ENCODE measurements at regions not wholly inside any gene's neighbourhood (a gene's known extent, or its start where the extent isn't known, plus 50 kb on each side); places are given as distances from the start of the nearest gene placed in this dataset.

DNA sequence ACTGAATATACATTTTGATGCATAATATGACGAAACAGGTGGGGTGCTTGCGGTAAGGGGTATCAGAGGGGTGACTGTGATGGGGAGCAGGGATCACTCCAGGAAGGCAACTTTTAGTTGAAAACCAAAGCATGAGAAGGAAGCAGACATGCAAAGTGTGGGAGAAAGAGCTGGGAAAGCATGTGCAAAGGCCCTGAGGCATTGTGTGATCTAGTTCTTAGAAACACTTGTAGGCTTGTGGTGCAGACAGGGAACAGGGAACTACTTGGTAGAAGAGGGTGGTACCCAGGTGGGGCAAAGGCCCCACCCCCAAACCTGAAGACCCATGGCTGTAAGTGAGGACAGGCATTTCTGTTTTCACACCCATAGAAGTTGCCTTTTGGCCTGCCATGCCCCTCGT is 459.9 kb upstream of the EEF2KMT start:
- DNase-seq = no peak

DNA sequence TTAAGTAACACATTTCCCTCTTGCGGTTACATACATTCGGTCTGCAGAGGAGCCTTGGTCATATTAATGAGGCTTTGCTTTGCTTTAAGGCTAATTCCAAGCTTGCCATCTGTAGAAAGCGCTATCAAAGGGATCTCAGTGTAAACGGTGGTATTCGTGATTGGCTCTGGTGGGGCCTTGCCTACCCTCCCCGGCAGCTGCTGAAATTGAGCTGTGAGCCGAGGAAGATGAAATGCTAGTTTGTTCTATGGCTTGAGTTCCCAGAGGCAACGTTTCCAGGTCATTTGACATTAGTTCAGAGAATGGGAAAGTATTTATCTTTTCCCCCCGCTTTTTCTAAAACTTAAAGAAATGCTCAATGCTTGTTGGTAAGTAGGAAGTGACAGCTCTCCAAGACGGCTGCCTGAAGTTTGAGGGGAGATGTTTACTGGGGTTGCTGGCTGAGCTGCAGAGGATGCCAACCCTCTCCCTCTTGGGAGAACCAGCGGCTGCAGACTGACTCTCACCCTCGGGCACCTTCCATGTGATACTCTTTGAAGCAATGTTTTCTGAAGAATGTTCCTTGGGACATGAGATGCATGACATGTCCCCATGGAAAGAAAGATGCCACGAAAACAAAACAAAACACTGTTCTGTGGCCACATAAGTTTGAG is 458.7 kb upstream of the EEF2KMT start:
- DNase-seq = no peak

DNA sequence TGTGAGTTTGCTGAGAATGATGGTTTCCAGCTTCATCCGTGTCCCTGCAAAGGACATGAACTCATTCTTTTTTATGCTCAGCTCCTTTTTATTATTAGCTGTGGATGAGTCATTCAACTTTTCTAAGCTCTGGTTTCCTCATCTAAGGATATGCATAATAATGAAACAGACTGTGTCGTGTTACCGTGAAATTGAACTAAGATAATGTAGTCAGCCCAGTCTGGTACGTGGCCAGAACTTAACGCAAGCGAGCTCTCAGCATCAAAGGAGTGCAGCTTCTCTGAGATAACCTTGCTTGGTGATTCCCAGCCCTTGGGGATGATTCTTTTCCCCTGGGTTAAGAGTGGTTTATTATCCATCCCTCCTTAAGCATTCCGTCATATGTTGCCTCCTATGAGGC is 454.3 kb upstream of the EEF2KMT start:
- DNase-seq = no peak

DNA sequence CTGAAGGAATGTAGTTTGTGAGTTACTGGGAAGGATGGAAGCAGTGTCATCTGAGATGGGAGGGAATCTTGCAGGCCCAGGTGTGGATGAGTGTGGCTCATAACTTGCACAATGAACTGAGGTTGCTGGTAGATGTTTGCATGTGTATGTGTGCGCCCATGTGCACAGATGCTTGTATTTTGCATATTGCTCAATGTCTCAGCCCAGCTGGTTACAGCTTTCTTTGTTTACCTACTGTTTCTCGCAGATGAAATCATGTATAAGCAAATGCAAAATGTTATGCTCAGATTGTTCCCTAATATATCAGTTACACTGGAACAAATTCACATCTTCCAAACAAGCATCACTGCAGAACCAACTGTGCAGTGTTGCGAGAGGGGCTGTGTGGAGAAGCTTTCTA is 452.2 kb upstream of the EEF2KMT start:
- DNase-seq = no peak

DNA sequence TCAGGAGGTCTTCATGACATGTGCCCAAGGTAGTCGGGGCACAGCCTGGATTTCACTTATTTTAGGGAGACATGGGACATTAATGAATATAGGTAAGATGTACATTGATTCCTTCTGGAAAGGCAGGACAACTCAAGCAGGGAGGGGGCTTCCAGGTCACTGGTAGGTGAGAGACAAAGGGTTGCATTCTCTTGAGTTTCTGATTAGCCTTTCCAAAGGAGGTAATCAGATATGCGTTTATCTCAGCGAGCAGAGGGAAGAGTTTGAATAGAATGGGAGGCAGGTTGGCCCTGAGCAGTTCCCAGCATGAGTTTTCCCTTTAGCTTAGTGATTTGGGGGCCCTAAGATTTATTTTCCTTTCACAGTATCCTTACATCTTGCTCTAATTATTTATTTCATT is 443.8 kb upstream of the EEF2KMT start:
- DNase-seq = no peak

DNA sequence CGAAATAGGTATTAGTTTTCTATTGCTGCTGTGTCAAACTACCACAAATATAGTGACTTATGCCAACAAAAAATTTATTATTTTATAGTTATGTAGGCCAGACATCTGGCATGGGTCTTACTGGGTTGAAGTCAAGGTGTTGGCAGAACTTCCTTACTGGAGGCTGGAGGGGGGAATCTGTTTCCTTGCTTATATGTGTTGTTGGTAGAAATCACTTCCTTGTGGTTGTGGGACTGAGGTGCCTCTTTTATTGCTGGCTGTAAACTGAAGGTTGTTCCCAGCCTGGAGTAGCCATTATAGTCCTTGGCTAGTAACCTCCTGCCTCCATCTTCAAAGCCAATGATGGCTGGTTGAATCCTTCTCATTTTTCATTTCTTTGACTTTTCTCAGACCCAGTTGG is 439.8 kb upstream of the EEF2KMT start:
- no peak for DNase-seq

DNA sequence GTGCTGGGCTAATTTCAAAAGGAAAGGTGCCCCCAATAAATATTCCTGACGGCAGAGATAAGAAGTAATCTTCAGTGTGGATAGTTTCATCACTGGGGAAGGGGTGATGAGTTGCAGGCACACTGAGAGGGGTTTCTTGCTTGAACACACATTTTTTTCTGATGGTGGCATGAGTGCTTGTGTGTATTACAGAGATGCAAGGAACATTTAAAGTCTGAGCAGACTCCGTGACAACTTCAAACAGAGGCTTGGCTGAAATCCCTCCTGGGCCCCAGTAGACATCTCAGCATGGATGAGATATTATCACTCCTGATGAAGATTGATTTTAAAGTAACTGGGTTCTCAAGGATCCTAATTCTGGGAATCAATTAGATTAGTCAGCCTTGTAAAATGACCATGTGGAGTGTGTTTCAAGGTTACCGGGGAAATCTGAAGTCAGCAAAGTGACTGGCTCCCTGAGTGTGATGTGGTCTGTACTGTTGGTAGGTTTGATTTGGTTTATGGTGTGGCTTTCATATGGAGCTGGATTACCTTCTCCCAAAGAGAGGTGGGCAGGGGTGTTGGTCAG is 435.8 kb upstream of the EEF2KMT start:
- no peak for DNase-seq

DNA sequence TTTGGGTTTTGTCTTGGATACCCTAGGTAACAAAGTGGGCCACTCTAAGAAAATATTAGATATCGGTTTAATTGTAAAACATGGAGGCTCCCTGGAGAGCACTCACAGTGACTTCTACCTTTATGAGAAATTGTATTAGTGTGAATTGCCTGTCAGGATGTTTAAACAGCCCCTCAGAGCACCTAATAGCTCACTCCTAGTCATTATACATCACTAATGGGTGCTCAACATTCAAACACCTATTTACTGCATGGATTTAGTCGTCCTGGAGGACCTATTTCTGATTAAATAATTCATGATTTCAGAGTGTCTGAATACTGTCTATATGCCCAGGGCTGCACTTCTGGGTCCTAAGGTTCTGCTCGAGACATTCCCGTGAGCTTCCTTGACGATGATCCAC is 430.2 kb upstream of the EEF2KMT start:
- DNase-seq = no peak

DNA sequence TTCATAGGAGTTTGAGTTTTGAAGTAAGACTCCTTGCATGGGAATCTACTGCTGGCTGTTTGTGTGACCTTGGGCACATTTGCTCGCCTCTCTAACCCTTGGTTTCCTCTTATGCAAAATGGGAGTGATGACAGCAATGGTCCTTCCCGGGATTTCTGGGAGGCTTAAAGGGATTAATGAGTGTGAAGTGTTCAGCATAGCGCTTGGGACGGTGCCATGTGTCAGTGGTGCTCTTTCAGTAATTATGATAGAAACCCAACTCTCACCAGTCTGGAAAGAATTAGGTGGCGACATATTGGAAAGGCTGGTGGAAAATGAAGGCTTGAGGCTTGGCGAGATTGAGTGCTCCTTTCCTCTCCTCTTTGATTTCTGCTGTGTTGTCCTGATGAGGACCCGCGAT is 429.2 kb upstream of the EEF2KMT start:
- no peak for DNase-seq

DNA sequence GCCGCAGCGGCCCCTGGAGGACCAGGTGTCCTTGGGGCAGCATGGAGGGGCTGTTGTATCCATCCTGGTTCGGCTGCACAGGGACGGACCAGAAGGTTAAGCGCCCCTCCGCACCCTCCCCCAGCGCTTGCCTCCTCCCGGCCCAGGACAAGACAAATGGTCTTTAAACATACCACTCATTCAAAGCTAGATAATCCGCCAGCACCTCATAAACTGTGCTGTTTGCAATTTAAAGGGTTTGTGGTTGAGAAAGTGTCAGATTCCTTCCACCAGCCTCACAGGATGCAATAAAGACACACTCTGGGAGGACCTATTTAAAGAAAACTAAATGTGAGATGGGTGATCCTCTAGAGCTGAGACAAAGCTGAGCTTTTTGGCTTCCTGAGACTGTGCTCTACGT is 426.2 kb upstream of the EEF2KMT start:
- no peak for DNase-seq

DNA sequence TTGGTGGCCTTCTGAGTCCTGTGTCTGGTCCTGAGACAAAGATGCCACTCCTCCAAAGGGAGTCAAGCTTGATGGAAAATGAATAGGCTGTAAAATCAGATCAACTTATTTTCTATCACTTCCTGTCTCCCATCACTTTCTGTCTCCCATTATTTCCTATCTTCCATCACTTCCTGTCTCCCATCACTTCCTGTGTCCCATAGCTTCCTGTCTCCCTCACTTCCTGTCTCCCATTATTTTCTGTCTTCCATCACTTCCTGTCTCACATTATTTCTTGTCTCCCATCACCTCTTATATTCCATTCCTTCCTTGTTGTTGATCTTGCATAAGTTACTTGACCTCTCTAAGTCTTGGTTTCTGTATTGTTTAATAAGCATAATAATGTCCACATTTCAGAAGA is 418.5 kb upstream of the EEF2KMT start:
- DNase-seq = no peak

DNA sequence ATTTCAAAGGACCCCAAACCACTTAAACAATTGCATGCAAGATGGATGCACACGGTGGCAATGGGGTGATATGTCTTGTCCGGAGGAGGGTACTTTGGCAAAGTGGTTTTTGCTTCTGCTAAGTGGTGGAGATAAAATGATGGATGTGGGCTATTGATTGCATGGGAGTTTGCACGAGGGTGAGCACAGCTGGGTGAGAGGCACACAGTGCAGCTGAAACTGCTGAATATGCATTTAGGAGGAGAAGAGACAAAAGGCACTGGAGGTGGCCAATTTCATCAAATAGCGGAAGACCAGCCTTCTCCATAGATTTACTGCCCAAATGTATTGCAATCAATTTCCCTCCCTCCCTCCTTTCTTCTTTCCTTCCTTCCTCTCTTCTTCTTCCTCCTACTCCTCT is 414.4 kb upstream of the EEF2KMT start:
- DNase-seq = no peak

DNA sequence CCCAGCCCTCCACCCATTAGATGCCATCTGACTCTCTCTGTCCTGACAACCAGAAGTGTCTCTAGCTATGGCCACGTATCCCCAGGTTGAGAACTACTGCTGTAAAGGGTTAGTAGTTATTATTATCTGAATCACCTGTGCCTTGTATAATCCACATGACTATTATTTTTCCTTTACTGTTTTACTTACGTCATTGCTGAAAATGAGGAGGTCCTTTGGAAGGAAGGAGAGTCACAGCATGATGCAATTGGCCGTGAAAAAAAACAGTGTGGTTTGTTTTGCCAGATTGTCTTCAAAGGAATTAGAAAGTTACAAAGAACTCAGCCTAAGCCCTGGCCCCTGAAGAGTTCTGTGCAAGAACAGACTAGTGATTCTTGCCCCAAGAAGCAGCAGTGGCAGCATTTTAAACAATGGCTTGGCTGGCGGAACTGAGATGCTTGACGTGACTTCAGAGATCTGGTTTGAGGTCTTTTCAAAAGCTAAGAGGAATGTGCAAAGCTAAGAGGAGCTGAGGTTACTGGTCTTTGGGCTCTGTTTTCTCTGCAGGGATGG is 413.3 kb upstream of the EEF2KMT start:
- no peak for DNase-seq

DNA sequence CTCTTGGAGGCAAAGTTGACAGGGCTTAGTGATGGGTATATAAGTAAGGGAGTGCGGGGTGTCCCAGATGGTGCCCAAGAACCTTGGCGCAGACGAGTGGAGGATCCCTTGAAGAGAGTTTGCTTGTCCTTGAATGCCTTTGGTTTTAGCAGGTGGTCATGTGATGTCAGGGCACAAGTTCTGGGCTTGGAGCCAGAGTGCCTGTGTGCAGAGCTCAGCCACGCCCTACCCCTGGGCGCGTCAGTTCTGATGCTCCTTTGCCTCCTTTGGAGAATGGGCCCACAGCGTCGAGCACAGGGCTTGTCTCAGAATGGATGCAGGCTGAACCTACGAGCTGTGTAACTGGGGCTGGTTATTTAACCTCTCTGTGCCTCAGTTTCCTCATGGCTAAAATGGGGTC is 412.2 kb upstream of the EEF2KMT start:
- no peak for DNase-seq

DNA sequence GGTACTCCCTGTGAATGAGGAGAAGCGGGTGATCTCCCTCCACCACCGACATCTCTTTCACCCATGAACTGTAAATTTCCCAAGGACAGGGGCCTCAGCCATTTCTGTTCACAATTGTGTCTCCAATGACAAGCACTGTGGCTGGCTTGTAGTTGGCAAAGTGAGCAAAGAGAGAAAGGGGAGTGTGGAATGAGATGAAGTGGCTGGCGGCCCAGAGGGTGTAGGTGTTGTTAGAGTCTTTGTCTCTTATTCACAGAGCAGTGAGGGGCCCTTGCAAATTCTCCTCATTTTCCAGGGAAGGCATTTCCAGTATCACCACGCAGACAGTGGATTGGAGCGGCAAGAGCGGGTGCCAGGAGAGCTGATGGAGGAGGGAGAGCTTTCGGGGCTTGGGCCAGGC is 411.7 kb upstream of the EEF2KMT start:
- no peak for DNase-seq

DNA sequence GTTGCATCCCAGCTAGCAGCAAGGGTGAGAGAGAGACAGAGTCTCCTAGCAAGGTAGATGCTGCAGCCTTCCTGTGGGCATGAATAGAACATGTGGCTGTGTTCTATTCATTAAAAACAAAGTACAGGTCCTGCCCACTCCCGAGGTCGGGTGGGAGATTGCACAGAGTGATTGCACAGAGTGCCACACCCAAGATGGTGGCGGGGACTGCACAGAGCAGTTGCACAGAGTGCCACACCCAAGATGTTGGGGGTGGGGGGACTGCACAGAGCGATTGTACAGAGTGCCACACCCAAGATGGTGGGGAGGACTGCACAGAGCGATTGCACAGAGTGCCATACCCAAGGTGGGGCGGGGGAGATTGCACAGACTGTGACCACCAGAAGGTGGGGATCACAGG is 410.8 kb upstream of the EEF2KMT start:
- no peak for DNase-seq

DNA sequence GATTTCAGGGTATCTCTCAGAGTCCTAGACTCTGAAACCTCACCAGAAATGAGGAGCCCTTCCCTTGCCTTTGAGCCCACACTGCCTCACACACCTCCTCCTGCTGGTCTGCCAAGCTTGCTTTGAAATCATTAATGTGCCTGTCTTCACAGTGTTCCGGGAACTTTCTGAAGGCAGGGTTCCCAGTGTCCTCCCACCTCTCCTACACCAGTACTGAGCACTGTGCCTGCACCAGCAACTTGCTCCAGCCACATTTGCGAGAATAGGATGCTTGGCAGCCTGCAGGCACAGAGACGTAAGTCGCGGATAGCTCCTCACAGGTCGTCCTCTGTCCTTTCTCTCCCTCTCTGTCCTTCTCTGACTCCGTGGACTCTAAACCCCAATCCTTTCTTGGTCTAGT is 408.4 kb upstream of the EEF2KMT start:
- no peak for DNase-seq

DNA sequence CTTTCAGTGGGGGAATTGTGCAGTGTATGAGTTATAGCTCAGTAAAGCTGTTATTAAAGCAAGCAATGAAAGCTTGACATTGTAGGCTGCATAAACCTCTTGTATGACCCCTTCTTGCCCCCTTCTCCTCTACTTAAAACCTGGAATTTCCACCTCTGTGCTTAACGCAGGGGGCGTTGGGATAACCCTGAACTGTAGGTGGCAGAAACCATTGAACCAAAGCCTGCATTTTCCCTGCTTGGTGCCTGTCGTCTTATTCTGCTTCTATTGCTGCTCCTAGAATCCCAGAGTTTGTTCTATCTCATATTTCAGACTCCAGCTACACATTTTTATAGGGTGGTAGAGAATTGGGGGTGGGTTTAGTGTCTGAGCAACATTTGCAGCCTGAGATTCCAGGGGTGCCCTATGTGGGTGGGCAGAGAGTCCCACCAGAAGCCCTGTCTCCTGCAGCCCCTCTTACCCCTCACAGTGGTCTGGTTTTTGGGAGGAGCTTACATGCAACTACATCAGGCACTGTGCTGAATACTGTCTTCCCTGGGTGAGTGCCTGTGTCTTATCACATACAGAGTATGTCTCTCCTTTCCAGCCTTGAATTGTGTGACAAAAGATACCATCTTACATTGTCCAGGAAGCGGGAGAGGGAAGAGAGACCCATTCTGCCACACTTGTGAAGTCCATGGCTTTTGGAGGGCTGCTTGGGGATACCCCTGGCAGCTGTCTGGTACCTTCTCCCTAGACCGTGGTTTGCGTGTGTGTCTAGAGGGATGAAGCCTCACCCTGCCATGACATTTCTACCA is 407.7 kb upstream of the EEF2KMT start:
- no peak for DNase-seq

DNA sequence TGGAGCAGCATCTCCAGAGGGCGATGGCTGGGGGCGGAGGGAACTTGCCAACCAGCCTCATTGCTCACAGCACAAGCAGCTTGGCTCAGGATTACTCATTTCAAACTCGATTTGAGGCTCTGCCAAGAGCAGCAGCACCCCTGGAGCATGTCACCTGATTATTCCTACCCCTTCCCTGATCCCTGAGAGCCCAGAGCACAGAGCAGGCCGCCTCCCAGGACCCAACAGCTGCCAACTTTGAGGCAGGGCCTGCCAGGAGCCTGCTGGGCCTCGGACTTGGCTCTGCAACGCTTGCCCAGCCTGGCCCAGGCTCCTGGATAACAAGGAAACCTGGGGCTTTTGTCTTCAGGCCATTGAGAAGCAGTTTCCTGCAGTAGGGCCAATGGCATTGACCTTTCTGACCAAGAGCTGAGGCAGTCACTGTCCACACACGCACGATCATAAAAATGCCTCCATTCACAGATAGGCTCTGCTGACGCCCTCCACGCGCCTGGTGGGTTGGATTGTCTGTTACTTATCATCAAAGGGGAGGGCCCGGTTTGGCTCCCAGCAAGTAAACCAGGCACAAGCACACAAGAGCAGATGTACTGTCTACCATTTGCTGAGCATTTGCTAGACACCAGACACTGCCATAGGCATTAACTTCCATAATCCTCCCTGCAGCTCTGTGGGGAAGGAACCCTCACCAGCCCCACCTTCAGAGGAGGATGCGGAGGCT is 406.6 kb upstream of the EEF2KMT start:
- DNase-seq = no peak

DNA sequence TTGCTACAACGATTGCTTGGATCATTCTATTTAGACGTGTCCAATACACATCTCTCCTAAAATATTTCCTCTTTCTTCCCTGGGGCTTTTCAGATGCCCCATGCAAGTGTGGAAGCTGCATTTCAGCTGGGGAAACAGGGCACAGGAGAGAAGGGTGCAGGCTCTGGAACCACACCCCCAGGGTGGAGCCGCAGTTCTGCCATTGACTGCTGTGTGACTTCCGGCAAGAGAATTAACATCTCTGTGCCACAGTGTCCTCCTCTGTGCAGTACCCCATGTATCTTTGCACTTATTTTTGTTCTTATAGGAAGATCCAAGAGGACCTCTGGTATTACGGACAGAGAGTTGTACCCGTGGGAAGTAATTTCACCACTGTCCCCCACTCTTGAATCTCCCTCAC is 405.3 kb upstream of the EEF2KMT start:
- no peak for DNase-seq

DNA sequence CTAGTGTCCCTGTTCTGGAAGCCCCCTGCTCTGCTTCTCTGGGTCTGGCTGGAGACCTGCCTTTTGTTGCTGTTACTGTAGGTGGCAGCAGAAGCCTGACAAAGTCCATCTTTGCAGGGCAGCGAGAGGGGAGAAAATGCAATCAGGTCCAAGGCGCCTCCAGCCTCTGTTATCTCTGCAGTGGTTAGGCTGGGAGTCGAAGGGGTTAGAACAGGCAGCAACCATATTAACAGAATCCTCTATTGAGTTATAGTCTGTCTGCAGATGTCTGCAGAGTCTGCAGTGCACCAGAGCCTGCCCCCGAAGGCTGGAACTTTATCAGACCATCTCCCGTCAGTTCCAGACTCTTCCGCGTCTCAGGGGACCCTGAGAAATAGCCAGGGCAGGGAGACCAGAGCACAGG is 404.9 kb upstream of the EEF2KMT start:
- DNase-seq = no peak

DNA sequence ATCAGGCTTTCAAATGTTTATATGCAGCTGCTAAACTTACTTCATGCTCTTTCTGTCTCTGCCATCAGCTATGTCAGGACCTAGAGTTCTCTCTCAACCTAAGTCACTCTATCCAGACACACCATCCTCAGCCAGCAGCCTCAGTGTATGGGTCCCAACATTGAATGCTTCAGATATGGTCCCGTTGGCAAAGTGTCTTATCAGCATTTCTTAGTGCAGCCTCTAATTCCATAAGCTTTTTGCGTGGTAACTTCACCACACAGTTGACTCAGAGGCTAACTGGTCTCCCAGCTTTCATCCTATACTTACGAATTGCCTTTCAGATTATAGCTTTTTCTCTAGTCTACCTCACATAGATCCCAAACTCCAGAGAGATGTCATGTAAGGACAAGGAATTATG is 402.9 kb upstream of the EEF2KMT start:
- DNase-seq = no peak

DNA sequence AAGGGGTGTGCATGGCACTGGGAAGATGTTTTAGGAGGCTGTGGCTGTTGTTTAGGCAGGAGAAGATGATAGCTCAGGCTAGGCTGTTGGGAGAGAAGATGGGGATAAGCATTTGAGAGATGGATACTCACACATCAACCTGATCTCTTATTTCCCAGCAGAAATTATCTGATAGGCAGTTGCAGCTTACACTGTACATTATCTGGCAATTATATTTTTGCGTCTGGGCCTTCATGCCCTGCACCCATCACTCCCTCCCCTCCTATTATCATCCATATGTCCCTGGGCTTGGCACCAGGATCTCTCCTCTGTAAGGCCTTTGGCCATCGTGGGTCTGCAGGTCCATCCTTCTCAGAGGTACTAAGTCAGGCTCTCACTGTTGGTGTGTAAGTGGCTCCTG is 401.0 kb upstream of the EEF2KMT start:
- DNase-seq = no peak

DNA sequence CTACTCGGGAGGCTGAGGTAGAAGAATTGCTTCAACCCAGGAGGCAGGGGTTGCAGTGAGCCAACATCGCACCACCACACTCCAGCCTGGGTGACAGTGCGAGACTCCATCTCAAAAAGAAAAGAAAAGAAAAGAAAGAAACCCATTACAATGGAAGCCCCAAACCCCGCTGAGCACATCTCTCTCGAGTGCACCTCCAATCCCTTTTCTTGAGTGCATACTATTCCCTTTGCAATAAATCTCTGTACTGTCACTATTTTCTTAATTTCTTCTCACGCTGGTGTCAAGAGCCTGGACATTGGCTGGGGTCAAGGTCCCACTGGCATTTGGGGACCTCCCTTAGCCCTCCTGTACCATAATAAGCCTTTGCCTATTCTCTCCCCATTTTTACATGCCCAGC is 398.4 kb upstream of the EEF2KMT start:
- DNase-seq = no peak

Data from activated gamma-delta T cell (primary cell).